SK-N-SH treated with all-trans-retinoic acid at 6 μM for 48 hours (cell line): ENCODE measurements at regions not wholly inside any gene's neighbourhood (a gene's known extent, or its start where the extent isn't known, plus 50 kb on each side); places are given as distances from the start of the nearest gene placed in this dataset.

Experiments used
- ISL1 ChIP-seq: fragments of 250-450 bp; sonication (Bioruptor Pico); IDR thresholded peaks from 2 replicates; pipeline ENCODE4 v2.1.2; 2022; ENCODE audit warnings: mild to moderate bottlenecking, moderate library complexity
- OSR1 ChIP-seq: fragments of 250-450 bp; sonication (Bioruptor Pico); IDR thresholded peaks from 2 replicates; pipeline ENCODE4 v1.8.0; 2022; ENCODE audit warnings: moderate library complexity, mild to moderate bottlenecking, inconsistent platforms
- RARB ChIP-seq: fragments of 250-450 bp; sonication (Bioruptor Pico); IDR thresholded peaks from 2 replicates; pipeline ENCODE4 v1.8.0; 2021; ENCODE audit warnings: mild to moderate bottlenecking, moderate library complexity
- TOX ChIP-seq: fragments of 250-450 bp; sonication (Bioruptor Pico); IDR thresholded peaks from 2 replicates; pipeline ENCODE4 v1.8.0; 2021; ENCODE audit warnings: mild to moderate bottlenecking, moderate library complexity, borderline replicate concordance
- ZFP3 ChIP-seq: fragments of 250-450 bp; sonication (Bioruptor Pico); IDR thresholded peaks from 2 replicates; pipeline ENCODE4 v1.5.0; 2020; ENCODE audit warnings: mild to moderate bottlenecking, moderate library complexity
- ZFP30 ChIP-seq: fragments of 450-650 bp; formaldehyde crosslinking; IDR thresholded peaks from 2 replicates; pipeline ENCODE4 v1.5.0; 2022; ENCODE audit warnings: mild to moderate bottlenecking, moderate library complexity
- ZNF8 ChIP-seq: fragments of 450-650 bp; formaldehyde crosslinking; IDR thresholded peaks from 2 replicates; pipeline ENCODE4 v1.5.0; 2020; ENCODE audit warnings: mild to moderate bottlenecking, moderate library complexity

- TF ChIP-seq ZFP3 (CRISPR knock-in tag): no peak
- no peak for TF ChIP-seq RARB (CRISPR knock-in tag)
- TF ChIP-seq ZNF8 (CRISPR knock-in tag): no peak
- no peak for TF ChIP-seq ISL1 (CRISPR knock-in tag)
- no peak for TF ChIP-seq TOX
- no peak for TF ChIP-seq OSR1 (CRISPR knock-in tag)
- no peak for TF ChIP-seq ZFP30 (CRISPR knock-in tag)
Measured at GRCh38 chr5:84634256-84634655, 249.6 kb upstream of the EDIL3 start.
